ENCODE measurements at regions not wholly inside any gene's neighbourhood (a gene's known extent, or its start where the extent isn't known, plus 50 kb on each side); places are given as distances from the start of the nearest gene placed in this dataset.

- no peak overlapping the region for H3K4me3 ChIP-seq (replicated peaks in 1 of 2; ENCODE audit: low read depth in 2 of 2, low read length in 2 of 2)
- no peak for TF ChIP-seq CTCF (IDR thresholded peaks at IDR 0.05; ENCODE audit: low read depth, low read length)
- DNase-seq (ENCODE audit: low read depth in 2 of 2), result no peak
These were observed 62.1 kb upstream of the TEKT1 start for GRCh38 chr17:6893382-6894205.

- TF ChIP-seq CTCF (IDR thresholded peaks at IDR 0.05; ENCODE audit: low read depth, low read length), result peak; percentile 74
- H3K4me3 ChIP-seq (replicated peaks in 1 of 2; ENCODE audit: low read depth in 2 of 2, low read length in 2 of 2), result no peak overlapping the region
- DNase-seq (ENCODE audit: low read depth in 2 of 2), result peak; percentile 15 to 37
These were observed 62.6 kb upstream of the TEKT1 start for GRCh38 chr17:6894206-6894528.

- DNase-seq (ENCODE audit: low read depth in 2 of 2), result no peak
- TF ChIP-seq CTCF (IDR thresholded peaks at IDR 0.05; ENCODE audit: low read depth, low read length), result no peak
- no peak overlapping the region for H3K4me3 ChIP-seq (replicated peaks in 1 of 2; ENCODE audit: low read depth in 2 of 2, low read length in 2 of 2)
These were observed 69.6 kb upstream of the TEKT1 start for GRCh38 chr17:6901086-6901485.

- no peak overlapping the region for H3K4me3 ChIP-seq (replicated peaks in 1 of 2; ENCODE audit: low read depth in 2 of 2, low read length in 2 of 2)
- no peak for DNase-seq (ENCODE audit: low read depth in 2 of 2)
- TF ChIP-seq CTCF (IDR thresholded peaks at IDR 0.05; ENCODE audit: low read depth, low read length), result no peak
These were observed 71.9 kb upstream of the TEKT1 start for GRCh38 chr17:6903326-6903900.

- H3K4me3 ChIP-seq (replicated peaks in 1 of 2; ENCODE audit: low read depth in 2 of 2, low read length in 2 of 2), result no peak overlapping the region
These were observed 77.3 kb upstream of the TEKT1 start for GRCh38 chr17:6908807-6909206.

GRCh38 chr17:6910987-6911603 lies 79.6 kb upstream of the TEKT1 start:
- peak; percentile 64 for TF ChIP-seq CTCF (IDR thresholded peaks at IDR 0.05; ENCODE audit: low read depth, low read length)
- no peak overlapping the region for H3K4me3 ChIP-seq (replicated peaks in 1 of 2; ENCODE audit: low read depth in 2 of 2, low read length in 2 of 2)
- DNase-seq (ENCODE audit: low read depth in 2 of 2), result peak; percentile 65 to 69

More at GRCh38 chr17:6908807-6909206, 77.3 kb upstream of the TEKT1 start:
- no peak for DNase-seq (ENCODE audit: low read depth in 2 of 2)
- no peak for TF ChIP-seq CTCF (IDR thresholded peaks at IDR 0.05; ENCODE audit: low read depth, low read length)

All from cardiac fibroblast (primary cell).